Osteoblast (primary cell): ENCODE measurements at regions not wholly inside any gene's neighbourhood (a gene's known extent, or its start where the extent isn't known, plus 50 kb on each side); places are given as distances from the start of the nearest gene placed in this dataset.
A peak's percentile ranks its signal among the peaks of the same experiment; 100 is the strongest.

Source experiments
- DNase-seq: peaks from one replicate; pipeline ENCODE4 v3.0.0; 2011; ENCODE audit warnings: low spot score, mixed read lengths; ENCODE audit not compliant: insufficient read length; ENCODE audit errors: missing footprints
- H2AFZ ChIP-seq: 2 replicates; pipeline ENCODE4 v1.6.0; 2011; ENCODE audit warnings: mild to moderate bottlenecking, low read length
- H3K27ac ChIP-seq: 2 replicates; pipeline ENCODE4 v1.5.1; 2011; ENCODE audit warnings: mild to moderate bottlenecking, low read depth, low read length, moderate library complexity
- H3K27me3 ChIP-seq: 2 replicates; pipeline ENCODE4 v1.6.0; 2012; ENCODE audit warnings: mild to moderate bottlenecking, control low read depth, inconsistent platforms, low read length, moderate library complexity; ENCODE audit not compliant: insufficient read depth
- H3K36me3 ChIP-seq: 2 replicates; pipeline ENCODE4 v1.5.1; 2011; ENCODE audit warnings: mild to moderate bottlenecking, low read length, control low read depth, moderate library complexity; ENCODE audit not compliant: insufficient read depth
- H3K4me1 ChIP-seq: 2 replicates; pipeline ENCODE4 v1.5.1; 2011; ENCODE audit warnings: mild to moderate bottlenecking, low read length, control low read depth, moderate library complexity; ENCODE audit not compliant: insufficient read depth
- H3K4me2 ChIP-seq: 2 replicates; pipeline ENCODE4 v1.6.0; 2011; ENCODE audit warnings: mild to moderate bottlenecking, low read length; ENCODE audit not compliant: insufficient read depth
- H3K4me3 ChIP-seq: fragments of 200-600 bp; sonication (generic); 3 replicates; pipeline ENCODE4 v1.5.1; 2012; ENCODE audit warnings: mild to moderate bottlenecking, low read length, inconsistent platforms; ENCODE audit not compliant: insufficient read depth
- H3K79me2 ChIP-seq: 2 replicates; pipeline ENCODE4 v1.6.0; 2012; ENCODE audit warnings: mild to moderate bottlenecking, low read length, control low read depth, inconsistent platforms; ENCODE audit not compliant: insufficient read depth
- H3K9me3 ChIP-seq: 2 replicates; pipeline ENCODE4 v1.5.1; 2011; ENCODE audit warnings: low read depth, low read length, control low read depth
- H4K20me1 ChIP-seq: 2 replicates; pipeline ENCODE4 v1.6.0; 2012; ENCODE audit warnings: mild to moderate bottlenecking, low read length, control low read depth; ENCODE audit not compliant: insufficient read depth
- CTCF ChIP-seq: IDR thresholded peaks from 2 replicates; pipeline ENCODE4 v1.5.1; 2011; ENCODE audit warnings: mild to moderate bottlenecking, low read depth, low read length, moderate library complexity; ENCODE audit errors: extremely low read depth

GRCh38 chr12:87758271-87758670 is 270.9 kb downstream of the C12orf50 start:
- no peaks in the 10 kb centered on the region for H3K79me2 ChIP-seq
- no peak for TF ChIP-seq CTCF
- H3K4me3 ChIP-seq: no peak overlapping the region
- no peak overlapping the region for H3K27ac ChIP-seq
- no peaks in the 10 kb centered on the region for H3K9me3 ChIP-seq
- no peaks in the 10 kb centered on the region for H4K20me1 ChIP-seq
- no peak overlapping the region for H3K4me2 ChIP-seq
- H3K36me3 ChIP-seq: no peaks in the 10 kb centered on the region
- H2AFZ ChIP-seq: no peak overlapping the region
- no peak for DNase-seq
- H3K4me1 ChIP-seq: peaks cover 6% of the 10 kb centered on the region
- no peaks in the 10 kb centered on the region for H3K27me3 ChIP-seq

GRCh38 chr12:87756721-87757120 is 272.5 kb downstream of the C12orf50 start:
- Histone ChIP-seq H3K79me2 (no peaks in the 10 kb centered on the region), H4K20me1 (no peaks in the 10 kb centered on the region), H3K27me3 (no peaks in the 10 kb centered on the region), H2AFZ (no peak overlapping the region), H3K4me2 (no peak overlapping the region), H3K4me3 (no peak overlapping the region), H3K36me3 (no peaks in the 10 kb centered on the region), H3K9me3 (no peaks in the 10 kb centered on the region), H3K27ac (peak overlapping the region; percentile 40), H3K4me1 (peaks cover 6% of the 10 kb centered on the region)
- DNase-seq: no peak
- TF ChIP-seq CTCF: no peak

GRCh38 chr12:87756111-87756510 is 273.1 kb downstream of the C12orf50 start:
- no peak overlapping the region for H3K4me2 ChIP-seq
- no peaks in the 10 kb centered on the region for H4K20me1 ChIP-seq
- H2AFZ ChIP-seq: no peak overlapping the region
- no peaks in the 10 kb centered on the region for H3K9me3 ChIP-seq
- peak; percentile 45 for DNase-seq
- no peak overlapping the region for H3K4me3 ChIP-seq
- no peaks in the 10 kb centered on the region for H3K36me3 ChIP-seq
- no peak for TF ChIP-seq CTCF
- peak overlapping the region; percentile 60 for H3K27ac ChIP-seq
- no peaks in the 10 kb centered on the region for H3K27me3 ChIP-seq
- H3K4me1 ChIP-seq: peaks cover 6% of the 10 kb centered on the region
- H3K79me2 ChIP-seq: no peaks in the 10 kb centered on the region

GRCh38 chr12:87728931-87729593 is 300.1 kb downstream of the C12orf50 start:
- Histone ChIP-seq H3K9me3 (no peaks in the 10 kb centered on the region), H3K4me1 (no peaks in the 10 kb centered on the region), H3K27ac (no peak overlapping the region), H3K4me2 (no peak overlapping the region), H3K36me3 (no peaks in the 10 kb centered on the region), H3K27me3 (no peaks in the 10 kb centered on the region), H4K20me1 (no peaks in the 10 kb centered on the region), H3K4me3 (no peak overlapping the region), H2AFZ (no peak overlapping the region), H3K79me2 (no peaks in the 10 kb centered on the region)
- TF ChIP-seq CTCF: no peak
- no peak for DNase-seq
